Activated CD4-positive, alpha-beta memory T cell treated with anti-CD3 and anti-CD28 coated beads for 36 hours (primary cell): ENCODE measurements at regions not wholly inside any gene's neighbourhood (a gene's known extent, or its start where the extent isn't known, plus 50 kb on each side); places are given as distances from the start of the nearest gene placed in this dataset.

Source experiments
- CTCF ChIA-PET: fragments of 350-600 bp; sonication (Branson Sonifier 250); formaldehyde crosslinking; loops from one replicate; lab custom pipeline; 2021; ENCODE audit warnings: antibody characterized with exemption, inconsistent platforms; lab: Charles Lee
- POLR2A ChIA-PET: fragments of 350-600 bp; sonication (Branson Sonifier 250); formaldehyde crosslinking; loops from one replicate; lab custom pipeline; 2021; ENCODE audit warnings: antibody characterized with exemption; lab: Charles Lee
- DNase-seq: peaks from one replicate; pipeline ENCODE4 v3.0.0-alpha.2; 2020
- H3K27ac Mint-ChIP-seq: one replicate; pipeline ENCODE4 v1.8.0; 2021; ENCODE audit warnings: mixed read lengths
- H3K27me3 Mint-ChIP-seq: one replicate; pipeline ENCODE4 v1.8.0; 2021; ENCODE audit warnings: mixed read lengths
- H3K36me3 Mint-ChIP-seq: one replicate; pipeline ENCODE4 v1.8.0; 2021; ENCODE audit warnings: mixed read lengths
- H3K4me1 Mint-ChIP-seq: one replicate; pipeline ENCODE4 v1.8.0; 2021; ENCODE audit warnings: low read depth, mixed read lengths
- H3K4me3 Mint-ChIP-seq: one replicate; pipeline ENCODE4 v1.8.0; 2021; ENCODE audit warnings: mild to moderate bottlenecking, mixed read lengths
- H3K9me3 Mint-ChIP-seq: one replicate; pipeline ENCODE4 v1.8.0; 2021; ENCODE audit warnings: mixed read lengths
- intact Hi-C: fragments of 100-400 bp; cut with micrococcal nuclease; formaldehyde crosslinking; loops from one replicate; pipeline ENCODE4 v1.15.1; 2023

DNA sequence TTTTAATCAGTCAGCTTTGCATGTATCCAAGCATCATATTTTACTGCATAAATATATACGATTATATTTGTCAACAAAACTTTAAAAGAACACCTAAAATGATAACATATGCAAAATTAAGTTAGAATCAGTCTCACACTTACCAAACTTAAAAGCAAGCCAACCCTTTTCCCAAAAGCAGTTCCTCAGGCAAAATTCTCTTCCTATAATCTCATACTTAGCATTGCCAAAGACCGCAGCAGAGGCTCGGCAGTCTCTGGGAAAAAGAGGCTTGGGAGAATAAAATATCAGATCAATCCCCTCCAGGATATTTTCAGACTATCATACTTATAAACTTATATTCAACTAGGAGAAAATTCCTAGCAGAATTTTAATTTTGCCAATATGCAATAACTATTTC is 93.2 kb upstream of the RGS18 start:
- intact Hi-C loops = no loop called here
- H3K27ac Mint-ChIP-seq = no peak overlapping the region
- no peaks in the 10 kb centered on the region for H3K36me3 Mint-ChIP-seq
- no peaks in the 10 kb centered on the region for H3K9me3 Mint-ChIP-seq
- CTCF ChIA-PET = no interaction called here
- DNase-seq = no peak
- POLR2A ChIA-PET = no interaction called here
- no peaks in the 10 kb centered on the region for H3K27me3 Mint-ChIP-seq
- no peak overlapping the region for H3K4me3 Mint-ChIP-seq
- H3K4me1 Mint-ChIP-seq = no peaks in the 10 kb centered on the region

DNA sequence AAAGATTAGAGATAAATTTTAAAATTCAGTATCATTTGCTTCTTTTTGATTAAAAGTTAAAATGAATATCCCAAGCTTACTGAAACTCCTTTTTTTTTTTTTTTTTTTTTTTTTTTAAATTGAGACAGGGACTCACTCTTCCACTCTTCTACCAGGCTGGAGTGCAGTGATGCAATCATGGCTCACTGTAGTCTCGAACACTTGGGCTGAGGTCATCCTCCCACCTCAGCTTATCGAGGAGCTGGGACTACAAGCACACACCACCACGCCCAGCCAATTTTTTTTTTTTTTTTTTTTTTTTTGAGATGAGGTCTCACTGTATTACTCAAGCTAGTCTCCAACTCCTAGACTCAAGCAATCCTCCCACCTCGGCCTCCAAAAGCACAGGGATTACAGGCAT is 92.1 kb upstream of the RGS18 start:
- H3K4me3 Mint-ChIP-seq = no peak overlapping the region
- intact Hi-C loops = no loop called here
- H3K36me3 Mint-ChIP-seq = no peaks in the 10 kb centered on the region
- H3K4me1 Mint-ChIP-seq = no peaks in the 10 kb centered on the region
- CTCF ChIA-PET = interaction anchor here (0.6 kb wide), 1 partner anchor 81 kb away, joined by 3 read pairs; no protein-coding TSS in a partner anchor
- no peaks in the 10 kb centered on the region for H3K27me3 Mint-ChIP-seq
- DNase-seq = no peak
- POLR2A ChIA-PET = no interaction called here
- H3K9me3 Mint-ChIP-seq = no peaks in the 10 kb centered on the region
- H3K27ac Mint-ChIP-seq = no peak overlapping the region

DNA sequence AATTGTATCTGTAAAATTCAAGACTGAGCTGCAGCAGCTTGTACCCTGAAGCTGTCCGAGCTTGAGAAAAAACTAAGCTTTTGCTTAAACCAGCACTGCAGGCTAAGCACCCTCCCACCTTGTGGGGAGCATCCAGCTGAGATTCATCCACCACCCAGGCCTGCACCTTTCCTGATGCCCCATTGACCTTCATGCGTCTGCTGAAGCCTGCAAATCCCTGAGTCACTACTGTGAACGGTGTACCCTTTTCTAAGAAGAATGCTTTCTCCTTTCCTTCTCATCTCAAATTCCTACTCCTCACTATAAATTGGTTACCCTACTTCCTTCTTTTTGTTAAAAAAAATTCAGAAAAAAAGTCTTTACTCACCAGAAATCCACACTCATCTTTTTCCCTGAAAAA is 90.9 kb upstream of the RGS18 start:
- Mint-ChIP-seq H3K27ac (no peak overlapping the region), H3K4me1 (no peaks in the 10 kb centered on the region), H3K36me3 (no peaks in the 10 kb centered on the region), H3K27me3 (no peaks in the 10 kb centered on the region), H3K9me3 (no peaks in the 10 kb centered on the region), H3K4me3 (no peak overlapping the region)
- intact Hi-C loops = no loop called here
- DNase-seq = no peak
- CTCF ChIA-PET = no interaction called here
- POLR2A ChIA-PET = no interaction called here

DNA sequence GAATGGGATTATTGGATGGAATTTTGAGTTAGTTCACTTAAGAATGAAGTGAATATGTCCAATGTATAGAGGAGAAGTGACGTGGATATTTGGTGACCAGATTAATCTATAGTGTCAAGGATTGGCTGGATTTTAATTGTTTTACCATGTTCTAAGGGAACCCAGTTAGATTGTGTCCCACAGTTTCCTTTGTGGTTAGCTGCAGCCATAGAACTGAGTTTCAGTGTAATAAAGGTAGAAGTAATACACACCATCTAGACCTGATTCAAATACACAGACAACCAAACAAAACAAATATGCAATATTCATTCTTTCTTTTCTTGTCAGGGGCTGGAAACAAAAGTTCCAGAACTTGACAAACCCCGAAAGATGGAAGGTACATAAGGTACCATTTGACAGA is 88.0 kb upstream of the RGS18 start:
- no peak overlapping the region for H3K27ac Mint-ChIP-seq
- no peak overlapping the region for H3K4me3 Mint-ChIP-seq
- H3K4me1 Mint-ChIP-seq = no peaks in the 10 kb centered on the region
- H3K27me3 Mint-ChIP-seq = no peaks in the 10 kb centered on the region
- no peaks in the 10 kb centered on the region for H3K9me3 Mint-ChIP-seq
- intact Hi-C loops = no loop called here
- ChIA-PET CTCF (no interaction called here), POLR2A (no interaction called here)
- H3K36me3 Mint-ChIP-seq = no peaks in the 10 kb centered on the region
- no peak for DNase-seq

DNA sequence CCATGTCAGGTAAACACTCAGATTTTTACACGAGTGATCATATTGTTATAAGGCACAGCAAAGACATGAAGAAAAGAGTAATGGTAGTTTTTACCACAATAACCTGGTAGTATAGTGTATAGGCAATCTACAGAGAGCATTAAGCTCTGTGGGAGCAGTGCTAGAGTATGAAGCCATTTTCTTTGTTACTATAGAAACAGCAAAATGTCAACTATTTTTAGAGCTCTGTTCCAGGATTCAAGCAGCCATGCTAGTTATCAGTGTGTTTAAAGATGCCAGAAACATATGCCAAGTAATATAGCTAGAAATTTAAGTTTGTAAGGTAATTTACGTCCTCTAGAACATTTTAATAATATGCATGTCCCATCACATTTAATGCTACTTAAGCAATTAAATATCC is 77.6 kb upstream of the RGS18 start:
- H3K4me1 Mint-ChIP-seq = no peaks in the 10 kb centered on the region
- no peak overlapping the region for H3K4me3 Mint-ChIP-seq
- H3K27ac Mint-ChIP-seq = no peak overlapping the region
- intact Hi-C loops = no loop called here
- DNase-seq = no peak
- no peaks in the 10 kb centered on the region for H3K36me3 Mint-ChIP-seq
- ChIA-PET CTCF (no interaction called here), POLR2A (interaction anchor here (0.6 kb wide), 1 partner anchor 8 kb away, joined by 3 read pairs; no protein-coding TSS in a partner anchor)
- no peaks in the 10 kb centered on the region for H3K27me3 Mint-ChIP-seq
- peaks cover 3% of the 10 kb centered on the region for H3K9me3 Mint-ChIP-seq

DNA sequence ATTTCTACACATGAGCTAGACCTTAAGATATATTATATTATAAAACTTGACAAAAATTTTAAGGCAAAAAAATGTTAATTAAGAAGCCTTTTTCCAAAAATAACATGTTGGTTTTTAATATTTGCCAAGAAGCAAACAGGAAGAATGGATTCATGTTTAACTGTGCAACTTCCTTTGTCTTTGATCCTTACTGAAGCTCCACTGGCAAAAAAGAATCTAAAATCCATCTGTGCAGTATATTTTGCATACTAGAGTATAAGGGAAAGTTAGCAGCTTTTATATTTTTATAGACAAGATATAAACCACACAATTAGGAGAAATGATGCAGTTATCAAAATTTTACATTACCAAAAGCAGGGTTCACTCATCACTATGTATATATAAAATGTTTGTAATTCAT is 76.9 kb upstream of the RGS18 start:
- H3K9me3 Mint-ChIP-seq = peaks cover 3% of the 10 kb centered on the region
- H3K36me3 Mint-ChIP-seq = no peaks in the 10 kb centered on the region
- H3K4me1 Mint-ChIP-seq = no peaks in the 10 kb centered on the region
- POLR2A ChIA-PET = interaction anchor here (0.6 kb wide), 1 partner anchor 9 kb away, joined by 3 read pairs; no protein-coding TSS in a partner anchor
- no peak for DNase-seq
- no peak overlapping the region for H3K27ac Mint-ChIP-seq
- intact Hi-C loops = no loop called here
- H3K27me3 Mint-ChIP-seq = no peaks in the 10 kb centered on the region
- H3K4me3 Mint-ChIP-seq = no peak overlapping the region
- CTCF ChIA-PET = no interaction called here

DNA sequence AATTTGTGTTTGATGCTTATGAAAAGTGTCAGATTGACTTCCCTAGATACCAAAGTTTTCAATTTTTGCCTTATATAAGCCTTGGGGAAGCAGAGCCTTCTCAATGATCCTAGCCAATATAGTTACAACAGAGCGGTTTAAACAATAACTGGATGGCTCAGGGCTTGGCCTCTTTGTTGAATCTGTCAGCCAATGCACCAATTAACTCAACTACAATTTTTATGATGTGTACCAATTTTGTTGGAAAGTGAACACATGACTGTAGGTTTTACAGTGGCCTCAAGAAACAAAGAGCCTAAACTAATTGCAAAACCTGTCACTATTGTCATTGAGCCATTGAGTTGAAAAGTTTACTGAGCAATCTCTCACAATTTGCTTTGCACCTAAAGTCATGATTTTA is 71.6 kb upstream of the RGS18 start:
- peaks cover 3% of the 10 kb centered on the region for H3K9me3 Mint-ChIP-seq
- no peak for DNase-seq
- H3K4me1 Mint-ChIP-seq = no peaks in the 10 kb centered on the region
- ChIA-PET CTCF (no interaction called here), POLR2A (no interaction called here)
- intact Hi-C loops = no loop called here
- H3K27me3 Mint-ChIP-seq = no peaks in the 10 kb centered on the region
- no peaks in the 10 kb centered on the region for H3K36me3 Mint-ChIP-seq
- H3K27ac Mint-ChIP-seq = no peak overlapping the region
- H3K4me3 Mint-ChIP-seq = no peak overlapping the region

DNA sequence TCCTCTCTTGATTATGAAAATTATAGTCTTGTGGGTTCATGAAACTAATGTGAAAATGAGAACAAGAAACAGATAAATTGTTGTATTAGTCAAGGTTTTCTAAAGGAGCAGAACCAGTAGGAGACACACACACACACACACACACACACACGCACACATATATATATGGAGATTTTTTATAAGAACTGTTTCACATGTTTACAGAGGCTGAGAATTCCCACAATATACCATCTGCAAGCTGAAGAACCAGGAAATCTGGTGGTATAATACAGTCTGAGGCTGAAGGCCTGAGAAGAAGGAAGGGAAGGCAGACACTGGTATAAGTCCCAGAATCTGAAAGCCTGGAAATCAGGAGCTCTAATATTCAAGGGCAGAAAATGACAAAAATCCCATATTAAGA is 70.9 kb upstream of the RGS18 start:
- Mint-ChIP-seq H3K9me3 (peaks cover 3% of the 10 kb centered on the region), H3K27ac (no peak overlapping the region), H3K36me3 (no peaks in the 10 kb centered on the region), H3K4me3 (no peak overlapping the region), H3K4me1 (no peaks in the 10 kb centered on the region), H3K27me3 (no peaks in the 10 kb centered on the region)
- intact Hi-C loops = no loop called here
- DNase-seq = no peak
- ChIA-PET CTCF (no interaction called here), POLR2A (no interaction called here)

DNA sequence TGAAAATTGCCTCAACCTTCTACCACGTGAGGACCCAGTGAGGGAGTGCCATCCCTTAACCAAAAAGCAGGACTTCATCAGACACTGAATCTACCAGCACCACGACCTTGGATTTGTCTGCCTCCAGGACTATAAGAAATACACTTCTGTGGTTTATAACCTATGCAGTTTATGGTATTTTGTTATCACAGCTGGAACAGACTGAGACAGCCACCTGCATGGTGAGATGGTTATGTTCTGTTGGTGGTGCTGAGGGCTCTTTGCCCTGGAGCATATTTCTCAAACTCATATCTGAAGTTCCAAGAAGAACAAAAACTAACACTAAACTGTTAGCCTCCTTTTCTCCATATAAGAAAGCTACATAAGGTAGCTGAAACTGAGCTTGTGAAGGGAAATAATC is 69.8 kb upstream of the RGS18 start:
- DNase-seq = no peak
- intact Hi-C loops = no loop called here
- H3K4me1 Mint-ChIP-seq = no peaks in the 10 kb centered on the region
- no peak overlapping the region for H3K27ac Mint-ChIP-seq
- no peak overlapping the region for H3K4me3 Mint-ChIP-seq
- POLR2A ChIA-PET = no interaction called here
- H3K27me3 Mint-ChIP-seq = no peaks in the 10 kb centered on the region
- CTCF ChIA-PET = no interaction called here
- no peaks in the 10 kb centered on the region for H3K36me3 Mint-ChIP-seq
- peaks cover 3% of the 10 kb centered on the region for H3K9me3 Mint-ChIP-seq

DNA sequence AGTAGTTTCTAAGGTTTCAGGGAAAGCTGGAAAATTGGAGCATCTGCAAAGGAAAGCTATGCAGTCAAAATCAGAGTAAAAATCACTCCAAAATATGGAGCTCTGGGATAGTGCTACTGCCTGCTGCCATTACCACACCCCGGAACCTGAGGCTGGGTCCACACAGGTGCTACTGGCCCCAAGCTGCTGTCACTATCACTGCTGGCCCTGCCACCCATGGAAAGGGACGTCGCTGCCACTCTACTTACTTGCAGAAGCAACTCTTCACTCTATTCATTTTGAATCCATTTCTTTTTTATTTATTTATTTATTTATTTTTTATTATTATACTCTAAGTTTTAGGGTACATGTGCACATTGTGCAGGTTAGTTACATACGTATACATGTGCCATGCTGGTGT is 60.3 kb upstream of the RGS18 start:
- POLR2A ChIA-PET = no interaction called here
- Mint-ChIP-seq H3K36me3 (no peaks in the 10 kb centered on the region), H3K9me3 (peaks cover 3% of the 10 kb centered on the region), H3K4me3 (no peak overlapping the region), H3K27ac (no peak overlapping the region), H3K27me3 (no peaks in the 10 kb centered on the region), H3K4me1 (no peaks in the 10 kb centered on the region)
- intact Hi-C loops = no loop called here
- CTCF ChIA-PET = interaction anchor here (0.7 kb wide), 1 partner anchor 26 kb away, joined by 3 read pairs; no protein-coding TSS in a partner anchor
- DNase-seq = no peak

DNA sequence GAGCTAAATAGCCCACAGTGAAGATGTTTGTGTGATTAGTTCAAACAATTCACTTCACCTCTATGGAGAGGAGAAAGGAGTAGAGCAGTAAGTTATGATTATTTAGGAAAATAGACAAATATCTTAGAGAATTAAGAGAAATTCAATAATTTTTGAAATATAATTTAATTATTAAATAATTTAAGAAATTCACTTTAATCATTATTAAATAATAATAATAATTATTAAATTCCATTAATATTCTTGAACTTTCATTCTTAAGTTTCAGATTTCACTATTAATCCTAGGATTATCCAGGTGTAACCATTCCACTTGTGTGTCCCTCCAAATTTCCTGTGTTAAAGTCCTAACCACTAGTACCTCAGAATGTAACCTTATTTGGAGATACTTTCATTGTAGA is 58.9 kb upstream of the RGS18 start:
- POLR2A ChIA-PET = no interaction called here
- H3K4me1 Mint-ChIP-seq = no peaks in the 10 kb centered on the region
- peaks cover 3% of the 10 kb centered on the region for H3K9me3 Mint-ChIP-seq
- intact Hi-C loops = no loop called here
- H3K27ac Mint-ChIP-seq = no peak overlapping the region
- DNase-seq = no peak
- no peak overlapping the region for H3K4me3 Mint-ChIP-seq
- H3K36me3 Mint-ChIP-seq = no peaks in the 10 kb centered on the region
- CTCF ChIA-PET = no interaction called here
- H3K27me3 Mint-ChIP-seq = no peaks in the 10 kb centered on the region

DNA sequence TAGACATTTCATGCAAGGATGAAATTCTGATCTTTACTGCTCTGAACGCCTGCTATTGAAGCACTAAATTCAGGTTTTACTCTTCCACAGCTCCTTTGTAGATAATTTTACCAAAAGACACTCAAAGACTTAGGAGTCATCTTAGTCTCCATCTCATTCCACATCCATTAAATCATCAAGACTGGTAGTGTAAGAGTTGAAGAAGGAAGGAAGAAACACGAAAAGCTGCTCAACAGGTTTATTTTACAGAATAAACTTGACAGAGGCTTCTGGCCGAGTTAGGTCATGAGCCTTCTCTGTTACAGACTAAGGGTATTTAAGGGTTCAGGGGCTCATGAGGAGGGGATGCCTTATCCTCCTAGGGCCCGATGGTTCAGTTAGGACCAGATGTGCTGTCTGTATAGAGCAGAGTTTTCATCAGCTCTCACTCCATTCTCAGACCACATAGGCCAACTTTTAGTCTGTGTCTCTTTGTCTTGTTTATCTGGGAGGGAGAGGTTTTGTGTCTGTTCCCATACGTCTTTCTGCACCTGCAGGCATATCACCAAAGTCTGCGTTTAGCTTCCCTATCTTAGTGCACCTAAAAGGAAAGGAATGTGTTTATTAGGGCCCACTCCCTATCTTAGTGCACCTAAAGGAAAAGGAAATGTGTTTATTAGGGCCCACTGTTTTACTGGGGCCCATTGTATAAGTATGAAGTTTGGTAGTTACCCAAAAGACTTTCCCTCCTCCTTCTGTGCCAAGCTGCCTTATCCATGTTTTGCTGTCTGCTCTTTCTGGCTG is 57.4 kb upstream of the RGS18 start:
- no peak for DNase-seq
- Mint-ChIP-seq H3K27me3 (no peaks in the 10 kb centered on the region), H3K36me3 (no peaks in the 10 kb centered on the region), H3K9me3 (no peaks in the 10 kb centered on the region), H3K4me3 (no peak overlapping the region), H3K27ac (no peak overlapping the region), H3K4me1 (no peaks in the 10 kb centered on the region)
- ChIA-PET POLR2A (no interaction called here), CTCF (no interaction called here)
- intact Hi-C loops = no loop called here

DNA sequence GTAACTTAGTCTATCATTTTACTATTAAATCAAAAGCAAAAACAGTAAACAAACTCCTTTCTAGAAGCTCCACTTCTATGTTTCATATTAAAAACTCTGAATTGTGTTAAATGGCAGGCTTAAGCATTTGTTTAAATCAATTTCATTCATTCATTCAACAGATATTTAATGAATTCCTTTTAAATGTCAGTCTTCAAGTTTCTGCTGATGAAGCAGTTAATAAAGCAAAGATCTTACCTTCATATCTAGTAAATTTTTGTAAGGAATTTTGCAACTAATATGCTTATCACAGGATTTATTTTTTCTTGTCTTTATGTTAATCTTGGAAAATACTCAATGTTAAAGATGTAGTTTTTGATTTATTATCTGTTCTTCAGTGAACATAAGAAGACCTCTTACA is 54.1 kb upstream of the RGS18 start:
- no peak for DNase-seq
- no peaks in the 10 kb centered on the region for H3K36me3 Mint-ChIP-seq
- intact Hi-C loops = no loop called here
- H3K4me1 Mint-ChIP-seq = no peaks in the 10 kb centered on the region
- CTCF ChIA-PET = no interaction called here
- no peaks in the 10 kb centered on the region for H3K9me3 Mint-ChIP-seq
- H3K27ac Mint-ChIP-seq = no peak overlapping the region
- POLR2A ChIA-PET = no interaction called here
- H3K27me3 Mint-ChIP-seq = no peaks in the 10 kb centered on the region
- H3K4me3 Mint-ChIP-seq = no peak overlapping the region
